Left renal pelvis (tissue), 4 donors: ENCODE measurements at regions not wholly inside any gene's neighbourhood (a gene's known extent, or its start where the extent isn't known, plus 50 kb on each side); places are given as distances from the start of the nearest gene placed in this dataset.

Experiments
- DNase-seq, 4 donors: peaks; one replicate each; pipeline ENCODE4 v3.0.0-alpha.2; 2013; ENCODE audit warnings: low read depth in 4 of 4, low spot score in 3 of 4

DNA sequence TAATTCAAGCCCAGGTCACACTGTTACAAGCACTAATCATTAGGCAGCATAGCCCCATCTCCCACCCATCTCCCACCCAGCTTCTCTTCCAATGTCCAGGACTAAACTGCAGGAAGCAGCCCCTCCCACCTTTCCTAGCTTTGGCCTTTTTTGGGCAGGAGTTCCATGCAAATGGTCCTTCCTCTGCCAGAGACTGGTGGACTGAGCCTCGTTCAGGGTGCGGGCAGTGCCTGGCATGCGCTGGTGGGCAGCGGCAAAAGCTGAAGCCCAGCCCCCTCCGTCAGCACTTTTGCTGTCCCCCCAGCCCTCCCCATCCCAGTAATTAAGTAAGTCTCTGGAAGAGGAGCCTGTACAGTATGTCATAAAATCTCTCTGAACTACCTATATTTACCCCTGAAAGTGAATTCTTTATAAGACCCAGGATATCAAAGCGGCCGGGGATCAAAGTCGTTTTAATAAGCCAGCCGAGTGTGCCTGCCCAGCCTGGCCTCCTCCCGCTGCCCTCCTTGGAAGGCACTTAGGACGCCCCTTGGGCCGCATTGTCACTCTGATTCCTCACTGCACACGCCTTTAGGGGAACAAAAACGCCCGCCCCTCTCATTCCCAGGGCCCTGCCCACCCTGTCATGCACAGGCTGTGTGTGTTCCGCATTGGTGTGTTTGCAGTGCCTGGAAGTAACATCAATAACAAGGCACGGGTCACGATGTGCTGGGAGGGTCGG, 109.9 kb downstream of the IRX5 start:
- DNase-seq, result no peak

GRCh38 chr16:55041540-55042234, 111.0 kb downstream of the IRX5 start:
- DNase-seq, result no peak

DNA sequence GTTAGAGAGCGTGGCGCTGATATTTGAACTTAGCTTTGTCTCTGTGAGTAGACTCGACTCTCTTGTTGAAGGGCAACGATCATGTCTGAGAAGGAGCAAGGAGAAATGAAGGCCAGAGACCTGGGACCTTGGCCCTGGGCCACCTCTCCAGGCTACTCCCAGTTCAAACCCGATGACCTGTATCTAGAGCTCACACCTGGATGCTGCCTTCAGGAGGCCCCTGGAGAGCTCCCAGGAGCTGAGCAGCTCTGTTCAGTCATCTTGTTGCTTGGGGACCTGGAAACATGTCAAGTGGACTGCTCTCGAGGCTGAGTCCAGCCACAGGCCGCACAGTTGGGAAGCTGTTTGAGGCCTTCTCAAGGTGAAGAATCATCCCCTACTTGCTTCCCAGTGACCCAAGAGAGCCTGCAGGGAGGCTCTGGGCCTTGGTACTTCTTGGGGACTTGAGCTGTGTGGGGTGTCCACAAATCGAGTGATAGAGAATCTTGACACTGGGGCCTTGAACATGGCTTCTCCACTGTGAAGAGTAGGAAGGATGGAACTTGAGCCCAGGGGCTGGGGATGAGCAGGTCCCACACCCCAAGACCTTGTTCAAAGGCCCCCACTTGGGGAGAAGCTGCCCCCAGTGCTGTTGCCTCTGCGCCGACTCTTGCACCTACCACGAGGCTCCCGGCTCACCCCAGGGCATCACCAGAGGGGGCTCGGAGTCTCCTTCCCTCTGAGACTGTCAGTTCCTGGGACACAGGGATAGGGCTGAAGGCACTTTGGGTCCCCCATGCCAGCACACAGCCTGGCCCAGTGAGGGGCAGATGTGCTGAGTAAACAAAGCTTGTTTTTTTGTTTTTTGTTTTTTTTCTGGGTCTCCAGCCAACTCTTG, 112.1 kb downstream of the IRX5 start:
- DNase-seq, result no peak

GRCh38 chr16:55043499-55043898, 112.8 kb downstream of the IRX5 start:
- no peak for DNase-seq

DNA sequence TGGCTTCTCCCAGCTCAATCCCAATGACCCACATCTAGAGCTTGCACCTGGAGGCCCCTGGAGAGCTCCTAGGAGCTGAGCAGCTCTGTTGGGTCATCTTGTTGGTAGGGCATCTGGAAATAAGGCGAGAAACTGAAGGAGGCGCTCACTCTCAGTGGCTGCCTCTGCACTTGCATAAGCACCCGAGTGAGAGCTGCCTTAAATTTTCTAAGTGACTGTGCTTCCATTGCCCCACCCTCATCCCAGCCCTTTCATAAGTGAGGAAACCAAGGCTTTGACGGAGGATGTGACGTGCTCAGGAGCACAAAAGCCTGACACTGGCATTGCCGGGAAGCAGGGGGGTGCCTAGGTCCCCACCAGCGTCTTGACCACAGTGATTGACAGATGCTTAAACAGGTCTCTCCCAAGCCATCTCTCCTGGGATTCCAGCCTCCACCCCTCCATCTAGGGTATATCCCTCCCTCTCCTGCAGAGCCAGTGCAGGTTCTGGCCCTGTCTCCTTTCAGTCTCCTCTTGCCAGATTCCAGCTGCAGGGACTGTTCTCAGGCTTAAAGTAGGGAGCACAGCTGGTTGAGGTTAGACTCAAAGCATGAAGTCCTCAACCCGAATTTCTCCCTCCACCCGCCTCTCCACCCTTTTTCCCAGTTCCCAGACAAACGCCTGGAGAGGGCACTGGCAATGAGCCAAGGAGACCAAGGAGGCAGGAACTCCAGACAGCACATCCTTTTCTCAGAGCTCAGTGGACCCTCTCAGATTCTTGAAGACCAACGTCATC, 113.7 kb downstream of the IRX5 start:
- DNase-seq, result no peak

- DNase-seq, result no peak
Observed at GRCh38 chr16:55045329-55045728, 114.7 kb downstream of the IRX5 start.

DNA sequence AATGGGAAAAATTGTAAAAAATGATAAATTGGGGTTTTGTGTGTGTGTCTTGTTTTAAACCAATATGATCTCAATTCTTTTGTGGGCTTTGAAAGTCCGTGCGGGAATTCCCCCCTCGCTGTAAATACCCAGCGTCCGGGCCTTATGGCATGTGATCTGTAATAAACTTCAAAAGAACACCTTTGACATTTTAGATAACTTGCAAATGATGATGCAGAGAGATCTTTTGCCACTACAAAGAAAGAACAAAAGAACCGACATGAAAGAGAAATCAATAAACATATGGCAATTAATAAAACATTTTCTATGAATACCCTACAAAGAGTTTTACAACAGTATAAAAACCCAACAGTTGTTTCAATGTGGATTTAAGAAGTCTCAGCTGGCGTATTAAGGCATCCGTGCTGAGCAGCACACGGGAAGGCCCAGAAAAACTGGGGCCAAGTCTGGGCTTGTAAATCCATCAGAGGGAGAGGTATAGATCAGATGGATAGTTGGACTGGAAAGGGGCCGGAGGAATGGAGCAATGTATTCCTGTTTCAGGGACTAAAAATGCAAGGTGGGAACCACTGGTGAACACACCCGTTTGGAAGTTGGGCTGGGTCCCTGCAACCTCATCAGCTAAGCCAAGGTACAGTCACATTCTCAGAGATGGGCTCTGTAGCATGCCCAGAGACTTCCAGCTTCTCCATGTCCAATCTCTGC, 115.2 kb downstream of the IRX5 start:
- no peak for DNase-seq

DNA sequence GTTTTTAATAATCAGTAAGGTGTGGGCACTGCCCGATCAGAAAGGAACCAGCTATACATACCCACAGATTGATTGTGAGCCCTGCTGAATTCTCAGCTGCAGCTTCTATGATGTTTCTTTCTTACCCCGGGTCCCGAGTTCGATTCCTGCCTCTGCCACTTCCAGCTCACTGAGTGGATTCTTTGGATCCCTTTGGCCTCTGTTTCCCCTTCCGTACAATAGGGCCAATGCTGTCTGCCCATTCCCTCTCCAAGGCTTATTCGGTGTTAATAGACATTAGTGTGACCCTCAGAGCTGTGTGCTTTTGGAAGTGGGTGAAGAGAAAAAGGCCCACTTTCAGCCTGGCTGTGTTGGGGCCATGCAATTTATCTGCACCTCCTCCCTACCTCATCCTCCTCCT, 115.8 kb downstream of the IRX5 start:
- no peak for DNase-seq

GRCh38 chr16:55046916-55047315, 116.3 kb downstream of the IRX5 start:
- no peak for DNase-seq

DNA sequence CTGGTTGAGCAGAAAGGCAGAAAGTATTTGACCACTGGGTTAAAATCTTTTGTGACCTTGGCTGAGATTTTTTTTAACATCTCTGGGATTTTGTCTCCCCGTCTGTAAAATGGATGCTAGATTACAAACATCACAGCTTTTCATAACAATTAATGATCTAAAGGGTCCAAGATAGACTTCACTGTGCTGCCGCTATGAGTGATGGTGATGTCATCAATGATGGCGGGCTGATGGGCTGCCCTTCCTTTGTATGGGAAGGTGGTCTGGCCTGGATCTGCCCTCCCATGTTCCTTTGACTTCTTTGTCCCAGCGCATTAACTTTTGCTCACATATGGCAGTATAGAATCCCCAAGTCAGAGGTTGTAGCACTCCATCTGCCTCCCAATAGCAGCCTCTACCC, 116.7 kb downstream of the IRX5 start:
- DNase-seq, result no peak

GRCh38 chr16:55047903-55048497, 117.3 kb downstream of the IRX5 start:
- DNase-seq, result no peak

DNA sequence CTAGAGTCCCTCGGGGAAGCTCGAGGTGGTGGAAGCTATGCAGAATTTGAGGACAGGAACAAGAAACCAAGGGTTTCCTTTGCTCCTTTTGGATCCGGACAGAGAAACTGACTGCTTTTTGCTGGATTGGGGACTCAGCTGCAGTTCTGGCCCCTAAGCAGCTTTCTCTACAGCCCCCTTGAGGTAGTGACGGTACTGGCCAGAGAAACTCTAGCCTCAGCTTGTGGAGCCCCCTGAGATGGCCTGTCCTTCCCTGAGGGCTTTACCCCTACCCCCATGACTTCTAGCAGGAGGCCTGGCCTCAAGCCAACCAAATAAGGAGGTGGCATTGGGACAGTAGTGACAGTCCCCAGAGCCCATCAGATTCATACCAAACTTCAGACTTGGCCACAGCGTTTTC, 118.1 kb downstream of the IRX5 start:
- no peak for DNase-seq

- no peak for DNase-seq
Observed at GRCh38 chr16:55051571-55052347, 121.1 kb downstream of the IRX5 start.

- no peak for DNase-seq
Observed at GRCh38 chr16:55052348-55052734, 121.7 kb downstream of the IRX5 start.

DNA sequence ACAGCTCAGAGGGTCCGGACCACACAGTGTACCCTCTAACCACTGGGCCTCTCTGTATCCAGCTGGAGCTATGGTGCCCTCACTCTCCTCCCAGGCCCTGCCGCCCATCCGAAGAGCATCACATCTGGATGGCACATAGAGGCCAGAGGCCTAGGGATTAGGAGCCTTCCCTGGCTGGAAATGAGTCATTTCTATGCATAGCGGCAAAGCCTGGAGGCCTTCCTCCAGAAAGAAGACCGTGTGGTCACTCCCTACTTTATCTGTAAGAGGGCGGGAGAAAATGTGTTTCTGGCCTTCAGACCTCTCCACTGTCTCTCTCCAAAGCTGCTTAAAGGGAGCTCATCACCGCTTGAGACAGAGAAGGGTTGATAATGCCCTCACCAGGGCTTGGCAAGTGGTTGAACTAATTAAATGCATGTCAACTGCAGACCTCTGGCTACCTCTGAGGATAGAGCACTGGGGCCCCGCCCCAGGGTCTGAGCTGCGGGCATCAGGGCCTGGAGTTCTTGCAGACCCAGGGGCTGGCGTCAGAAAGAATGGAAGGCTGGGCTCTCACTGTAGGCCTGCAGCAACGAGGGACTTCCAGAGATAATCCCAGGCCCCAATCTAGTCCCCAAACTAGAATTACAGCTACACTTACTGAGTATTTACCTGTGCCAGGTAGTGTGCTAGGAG, 122.2 kb downstream of the IRX5 start:
- DNase-seq, result no peak

DNA sequence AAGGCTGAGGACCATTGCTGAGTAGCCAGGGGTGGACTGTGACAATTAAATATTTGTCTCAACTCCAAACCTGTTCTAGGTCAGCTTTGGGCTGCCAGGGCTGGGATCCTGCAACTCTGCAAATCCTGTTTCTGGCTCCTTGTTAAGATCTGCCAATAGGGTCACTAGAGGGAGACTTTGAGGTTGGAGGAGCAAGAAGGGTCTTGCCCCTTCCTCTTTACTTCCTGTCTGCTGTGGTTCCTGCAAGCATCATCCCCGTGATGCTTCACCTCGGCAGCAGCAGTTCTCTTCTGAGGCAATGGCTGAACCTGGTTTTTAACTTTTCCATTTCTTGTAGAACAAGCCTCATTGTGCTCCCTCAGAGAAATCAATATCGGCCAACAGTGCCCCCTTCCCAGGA, 124.6 kb downstream of the IRX5 start:
- DNase-seq, result no peak

DNA sequence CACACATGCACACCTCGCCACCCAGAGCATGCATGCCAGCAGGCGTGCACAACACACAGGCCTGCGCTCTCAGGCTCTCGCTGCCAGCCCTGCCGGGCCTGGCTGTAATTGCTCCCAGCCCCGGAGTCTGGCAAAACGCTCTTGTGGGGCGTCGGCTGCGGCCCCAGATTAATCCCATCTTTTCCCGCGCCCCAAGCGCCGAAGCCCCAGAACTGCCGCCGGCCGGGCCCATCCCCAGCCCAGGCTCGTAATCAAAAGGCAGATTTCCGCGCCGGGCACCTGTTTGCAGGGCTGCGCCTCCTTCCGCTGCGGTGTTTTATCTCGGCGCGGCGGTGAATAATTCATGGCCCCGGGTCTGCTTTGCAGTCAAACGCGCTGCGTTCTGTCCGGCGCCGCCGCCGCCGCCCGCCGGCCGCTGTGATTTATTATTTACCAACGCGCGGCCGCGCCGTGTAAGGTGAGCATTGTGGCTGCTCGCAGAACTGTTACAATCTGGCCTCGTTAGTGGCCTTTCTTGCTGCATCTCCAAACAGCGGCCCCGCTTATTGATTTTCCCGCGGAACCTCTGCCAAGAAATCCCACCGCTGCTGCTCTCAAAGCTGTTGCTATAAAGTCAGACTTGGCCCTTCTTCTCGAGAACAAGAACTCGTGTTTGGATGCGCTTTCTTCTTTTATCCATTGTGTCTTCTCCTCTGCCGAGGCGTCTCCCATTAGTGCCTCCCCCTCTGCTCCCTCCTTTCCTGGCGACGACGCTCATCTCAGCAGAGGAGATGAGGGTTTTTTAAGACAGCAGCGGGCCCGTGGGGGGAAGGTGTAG, 126.1 kb downstream of the IRX5 start:
- DNase-seq, result no peak

- no peak for DNase-seq
Observed at GRCh38 chr16:55057866-55058265, 127.2 kb downstream of the IRX5 start.
